ENCODE measurements at regions not wholly inside any gene's neighbourhood (a gene's known extent, or its start where the extent isn't known, plus 50 kb on each side); places are given as distances from the start of the nearest gene placed in this dataset.

GRCh38 chr18:51350081-51350480, 152.6 kb upstream of the MEX3C start:
- TF ChIP-seq CTCF (conservative IDR thresholded peaks at IDR 0.05 in 1 of 2, IDR thresholded peaks at IDR 0.05 in 1 of 2; ENCODE audit: low read depth in 1 of 2, low read length in 2 of 2) (no peak), EZH2 (IDR thresholded peaks at IDR 0.05; ENCODE audit: low read length, missing control alignments) (no peak)

All from fibroblast of lung (primary cell).